GM23248 (cell line): ENCODE measurements at regions not wholly inside any gene's neighbourhood (a gene's known extent, or its start where the extent isn't known, plus 50 kb on each side); places are given as distances from the start of the nearest gene placed in this dataset.

Experiments
- EZH2 ChIP-seq: fragments of 200-600 bp; sonication (generic); IDR thresholded peaks from 2 replicates; pipeline ENCODE4 v1.6.1; 2018; ENCODE audit warnings: antibody characterized with exemption, mild to moderate bottlenecking; ENCODE audit not compliant: insufficient read depth, poor library complexity, severe bottlenecking
- EZH2phosphoT487 ChIP-seq: fragments of 200-600 bp; sonication (generic); IDR thresholded peaks from 2 replicates; pipeline ENCODE4 v1.6.1; 2018; ENCODE audit warnings: antibody characterized with exemption, moderate library complexity, mild to moderate bottlenecking, low read depth; ENCODE audit not compliant: insufficient read depth

- TF ChIP-seq EZH2phosphoT487: no peak
- no peak for TF ChIP-seq EZH2
These were observed 487.1 kb upstream of the PIK3R1 start for GRCh38 chr5:67728326-67728890.
